ENCODE measurements at regions not wholly inside any gene's neighbourhood (a gene's known extent, or its start where the extent isn't known, plus 50 kb on each side); places are given as distances from the start of the nearest gene placed in this dataset.

- TF ChIP-seq CTCF (optimal IDR thresholded peaks at IDR 0.05 in 1 of 3, IDR thresholded peaks at IDR 0.05 in 1 of 3, conservative IDR thresholded peaks at IDR 0.05 in 1 of 3; ENCODE audit: extremely low read depth in 1 of 3, insufficient read depth in 2 of 3, low read length in 3 of 3) (no peak), EZH2 (IDR thresholded peaks at IDR 0.05; ENCODE audit: low read length) (no peak)
Measured at GRCh38 chr4:160831165-160831922, 1332.5 kb downstream of the FSTL5 start.

All from keratinocyte (primary cell).